Spleen (tissue), 7 donors: ENCODE measurements at regions not wholly inside any gene's neighbourhood (a gene's known extent, or its start where the extent isn't known, plus 50 kb on each side); places are given as distances from the start of the nearest gene placed in this dataset.

Experiments used
- POLR2A ChIP-seq, 3 donors: fragments of 450-650 bp; IDR thresholded peaks; one replicate each; pipeline ENCODE4 v1.5.1; 2017; ENCODE audit warnings: antibody characterized with exemption in 3 of 3, mild to moderate bottlenecking in 1 of 3
- POLR2AphosphoS5 ChIP-seq, 3 donors: sonication (generic); formaldehyde crosslinking; IDR thresholded peaks; one replicate each; pipeline ENCODE4 v1.5.1; 2017; ENCODE audit warnings: antibody characterized with exemption in 3 of 3
- TF ChIP-seq, protein P1 (sequence below), 11 experiments: fragments of 200-600 bp in 7 of 11; fragments of 450-650 bp in 4 of 11; sonication (generic) in 4 of 11; IDR thresholded peaks in 8 of 11; conservative IDR thresholded peaks in 3 of 11; 1 replicate in 7 of 11; 2 replicates in 4 of 11; pipeline versions ENCODE4 v1.4.0 to v1.8.0; 2016 to 2021; ENCODE audit warnings: antibody characterized with exemption in 11 of 11, inconsistent platforms in 4 of 11, mild to moderate bottlenecking in 1 of 11
- donor health status: DM: no; HTN: no; CAD: no; lungs with moderate emphysema.
- donor health status: DM: no; HTN: no; CAD: no.
- donor health status: DM: no; HTN: no; CAD: no.

DNA sequence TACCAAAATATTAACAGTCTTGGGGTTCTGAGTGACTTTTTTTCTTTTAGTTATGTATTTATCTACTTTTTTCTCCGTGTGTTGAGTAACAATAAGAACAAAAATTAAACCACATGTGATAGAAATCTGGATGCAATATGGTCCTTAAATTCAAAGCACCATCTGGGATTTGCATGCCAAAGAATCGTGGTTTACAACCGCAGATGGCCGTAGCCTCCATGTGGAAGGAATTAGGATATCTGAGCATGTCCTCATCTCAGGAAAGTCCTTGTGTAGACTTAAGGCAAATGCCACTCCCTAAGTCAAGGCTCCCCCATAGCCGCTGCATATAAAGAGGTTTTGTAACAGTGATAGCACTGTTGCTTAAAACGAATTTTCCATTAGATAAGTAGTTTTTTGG is 304.0 kb downstream of the ZEB1 start:
- TF ChIP-seq, protein P1, sequence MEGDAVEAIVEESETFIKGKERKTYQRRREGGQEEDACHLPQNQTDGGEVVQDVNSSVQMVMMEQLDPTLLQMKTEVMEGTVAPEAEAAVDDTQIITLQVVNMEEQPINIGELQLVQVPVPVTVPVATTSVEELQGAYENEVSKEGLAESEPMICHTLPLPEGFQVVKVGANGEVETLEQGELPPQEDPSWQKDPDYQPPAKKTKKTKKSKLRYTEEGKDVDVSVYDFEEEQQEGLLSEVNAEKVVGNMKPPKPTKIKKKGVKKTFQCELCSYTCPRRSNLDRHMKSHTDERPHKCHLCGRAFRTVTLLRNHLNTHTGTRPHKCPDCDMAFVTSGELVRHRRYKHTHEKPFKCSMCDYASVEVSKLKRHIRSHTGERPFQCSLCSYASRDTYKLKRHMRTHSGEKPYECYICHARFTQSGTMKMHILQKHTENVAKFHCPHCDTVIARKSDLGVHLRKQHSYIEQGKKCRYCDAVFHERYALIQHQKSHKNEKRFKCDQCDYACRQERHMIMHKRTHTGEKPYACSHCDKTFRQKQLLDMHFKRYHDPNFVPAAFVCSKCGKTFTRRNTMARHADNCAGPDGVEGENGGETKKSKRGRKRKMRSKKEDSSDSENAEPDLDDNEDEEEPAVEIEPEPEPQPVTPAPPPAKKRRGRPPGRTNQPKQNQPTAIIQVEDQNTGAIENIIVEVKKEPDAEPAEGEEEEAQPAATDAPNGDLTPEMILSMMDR (IDR thresholded peaks at IDR 0.05 in 8 of 11, conservative IDR thresholded peaks at IDR 0.05 in 3 of 11): no peak
- TF ChIP-seq POLR2A (IDR thresholded peaks at IDR 0.05) (no peak), POLR2AphosphoS5 (IDR thresholded peaks at IDR 0.05) (no peak)
